GM21381 (cell line): ENCODE measurements at regions not wholly inside any gene's neighbourhood (a gene's known extent, or its start where the extent isn't known, plus 50 kb on each side); places are given as distances from the start of the nearest gene placed in this dataset.

ENCODE experiments used
- ATAC-seq: cut with Tn5 transposase; IDR thresholded peaks from one replicate; pipeline ENCODE4 v1.9.1; 2021; ENCODE audit warnings: mild to moderate bottlenecking, moderate library complexity; ENCODE audit not compliant: unreplicated experiment

DNA sequence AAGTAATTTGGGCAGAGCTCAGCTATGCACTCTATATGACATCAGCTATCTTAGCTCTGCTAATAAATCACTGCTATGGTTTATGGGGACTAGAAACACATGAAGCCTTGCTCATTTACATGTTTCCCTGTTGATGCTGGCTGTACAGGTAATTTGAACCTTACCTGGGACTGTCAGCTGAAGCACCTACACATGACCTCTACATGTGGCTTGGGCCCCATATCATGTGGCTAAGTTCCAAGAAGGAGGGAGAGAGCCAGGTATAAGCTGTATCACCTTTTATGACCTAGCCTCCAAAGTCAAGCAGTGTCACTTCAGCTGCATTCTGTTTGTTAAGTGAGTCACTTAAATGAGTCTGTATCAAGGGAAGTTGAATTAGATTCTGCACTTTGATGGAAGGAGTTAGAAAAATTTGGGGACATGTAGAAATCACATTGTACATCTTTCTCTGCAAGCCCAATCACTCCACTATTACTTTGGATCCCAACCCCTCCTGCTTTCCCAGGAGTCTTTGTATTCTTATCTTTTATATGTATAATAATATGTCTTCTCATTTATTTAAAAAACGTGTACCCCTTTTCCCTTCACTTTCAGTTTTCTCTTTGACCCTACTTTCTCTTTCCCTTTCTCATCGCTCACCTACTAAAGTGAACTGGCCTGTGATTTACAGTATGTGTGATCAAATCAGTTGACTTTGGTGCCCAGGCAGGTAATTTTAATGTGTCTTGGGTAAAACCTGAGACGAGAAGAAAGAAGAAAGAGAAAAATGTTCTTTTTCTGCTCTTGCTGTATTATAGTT is 53.4 kb upstream of the PRKACB start:
- peak; percentile 81 for ATAC-seq

DNA sequence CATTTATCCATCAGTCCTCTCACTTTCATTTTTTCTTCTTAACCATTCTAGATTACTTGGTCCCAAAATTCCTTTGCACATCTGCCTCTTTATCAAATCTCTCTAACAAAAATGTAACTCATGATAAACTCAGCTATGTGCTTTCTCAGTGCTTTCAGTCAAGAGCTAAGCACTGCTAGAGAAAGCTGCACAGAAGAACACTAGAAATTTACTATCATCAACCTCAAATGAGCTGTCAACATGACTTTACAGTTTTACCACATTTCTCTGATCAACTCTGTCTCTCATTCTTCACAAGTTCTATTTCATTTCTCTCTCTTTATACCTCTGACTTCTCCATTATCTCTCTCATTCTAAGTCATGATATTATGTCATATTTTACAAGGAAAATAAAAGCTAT is 54.2 kb upstream of the PRKACB start:
- ATAC-seq = no peak

DNA sequence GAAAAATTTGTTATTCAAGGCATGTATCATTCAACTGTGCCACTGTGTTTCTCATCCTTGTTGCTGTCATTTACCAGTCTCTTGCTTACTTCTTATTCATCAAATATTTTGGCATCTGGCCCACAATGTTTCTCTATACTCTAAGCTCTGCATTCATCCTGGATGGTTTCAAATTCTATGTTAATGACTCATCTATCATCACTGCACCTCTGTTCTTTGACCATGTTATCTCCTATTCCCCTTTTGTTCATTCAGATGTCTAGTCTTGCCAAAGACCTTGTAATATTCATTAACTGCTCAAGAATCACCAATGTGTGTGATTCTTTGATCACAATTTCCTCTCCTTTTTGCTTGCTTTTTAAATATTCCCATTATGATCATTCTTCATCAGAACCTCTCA is 54.6 kb upstream of the PRKACB start:
- ATAC-seq = no peak

DNA sequence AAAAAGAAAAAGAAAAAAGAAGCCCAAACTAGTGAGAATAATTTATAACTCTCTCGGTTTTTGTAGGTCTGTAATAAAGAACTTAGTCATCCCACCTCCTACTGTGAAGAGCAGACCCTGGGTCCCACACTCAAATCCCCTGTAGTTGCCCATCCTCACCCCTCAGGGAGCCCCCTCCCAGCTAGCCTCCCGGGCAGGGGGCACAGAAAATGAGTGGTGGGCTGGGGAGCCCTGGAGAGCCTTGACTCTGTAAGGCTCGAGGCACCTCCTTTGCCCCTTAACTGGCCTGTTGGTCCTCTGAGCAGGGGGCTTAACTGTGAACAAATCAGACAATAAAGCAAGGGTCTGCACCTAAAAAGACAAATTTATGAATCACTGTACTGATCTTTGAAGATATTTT is 57.5 kb upstream of the PRKACB start:
- no peak for ATAC-seq

DNA sequence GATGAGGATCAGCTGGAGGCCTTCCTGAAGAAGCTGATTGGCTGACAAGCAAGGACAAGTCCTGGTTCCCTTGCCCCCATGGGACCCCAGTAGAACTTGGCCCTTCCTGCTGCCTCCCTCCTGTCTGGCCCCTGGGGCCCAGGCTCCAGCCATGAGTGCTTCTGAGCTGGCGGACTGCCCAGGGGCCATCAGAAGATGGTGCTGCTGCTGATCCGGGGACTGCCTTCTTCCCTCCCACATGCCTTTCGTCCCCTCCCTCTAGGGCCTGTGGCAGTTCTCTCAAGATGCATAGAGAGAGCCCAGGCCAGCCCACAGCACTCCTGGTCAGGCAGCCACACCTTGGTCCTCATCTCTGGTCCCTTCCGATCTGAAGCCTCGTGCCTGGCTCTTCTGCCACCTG is 57.9 kb upstream of the PRKACB start:
- ATAC-seq = no peak

DNA sequence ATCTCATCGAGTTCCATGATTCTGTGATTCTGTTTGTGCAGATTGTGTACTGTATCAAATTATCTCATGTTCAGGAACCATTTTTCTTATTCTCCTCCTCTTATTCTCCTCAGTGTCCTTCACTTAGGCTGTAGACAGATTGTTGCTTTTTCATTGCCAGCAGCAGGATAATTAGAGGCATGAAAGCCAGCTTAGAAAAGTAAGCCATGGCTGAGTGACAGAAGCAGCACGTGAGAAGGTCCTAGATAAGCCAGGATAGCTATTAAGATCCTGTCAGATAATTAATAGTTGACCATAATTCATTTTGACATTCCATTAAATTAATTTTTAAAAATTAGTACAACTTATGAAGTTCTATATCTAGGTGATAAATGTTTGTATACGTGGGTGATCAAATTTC is 60.8 kb upstream of the PRKACB start:
- no peak for ATAC-seq

DNA sequence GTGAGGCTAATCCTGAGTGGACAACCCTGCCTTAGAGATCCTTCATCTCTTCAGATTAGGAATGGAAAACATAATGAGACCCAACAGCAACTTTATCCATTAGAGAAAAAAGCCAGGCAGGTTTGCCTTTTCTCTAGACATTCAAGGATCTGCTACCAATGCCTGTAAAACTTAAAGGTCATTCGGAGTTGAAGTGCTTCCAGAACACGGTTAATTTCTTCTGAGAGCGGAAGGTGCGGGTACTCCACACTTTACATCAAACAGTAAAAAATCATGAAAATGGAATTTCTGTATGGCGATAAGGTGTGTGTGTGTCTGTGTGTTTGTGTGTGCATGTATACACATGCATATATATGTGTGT is 65.2 kb upstream of the PRKACB start:
- ATAC-seq = no peak

DNA sequence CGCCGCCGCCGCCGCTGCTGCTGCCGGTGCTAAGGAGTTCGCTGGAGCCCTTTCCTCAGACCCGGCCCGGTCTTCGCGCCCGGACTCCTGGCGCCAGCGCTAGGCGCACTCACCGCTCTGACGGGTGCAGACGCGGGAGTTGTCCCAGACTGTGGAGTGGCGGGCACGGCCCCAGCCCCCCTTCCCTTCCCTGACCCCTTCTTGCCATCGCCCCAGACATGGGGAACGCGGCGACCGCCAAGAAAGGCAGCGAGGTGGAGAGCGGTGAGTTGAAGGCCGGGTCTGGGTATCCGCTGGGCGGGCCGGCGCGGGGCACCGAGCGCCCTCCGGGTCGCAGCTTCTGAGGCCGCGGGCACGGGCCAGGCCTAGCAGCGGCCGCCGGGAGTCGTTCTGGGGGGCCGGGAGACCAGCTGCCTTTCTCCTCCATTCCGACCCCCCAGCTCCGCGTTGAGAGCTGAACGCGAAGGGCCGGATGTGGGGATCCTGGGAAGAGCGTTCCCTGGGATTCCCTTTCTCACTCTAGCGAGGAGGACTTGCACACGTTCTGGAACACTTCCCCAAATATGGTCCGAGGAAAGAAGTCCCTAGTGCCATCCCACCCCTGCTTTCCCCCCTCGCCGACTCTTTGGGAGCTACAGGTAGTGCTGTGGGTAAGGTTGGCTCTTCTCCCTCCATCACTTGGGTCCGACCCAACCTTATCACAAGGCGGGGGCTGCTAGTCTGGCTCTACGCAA is 65.8 kb upstream of the PRKACB start:
- ATAC-seq = peak; percentile 34

DNA sequence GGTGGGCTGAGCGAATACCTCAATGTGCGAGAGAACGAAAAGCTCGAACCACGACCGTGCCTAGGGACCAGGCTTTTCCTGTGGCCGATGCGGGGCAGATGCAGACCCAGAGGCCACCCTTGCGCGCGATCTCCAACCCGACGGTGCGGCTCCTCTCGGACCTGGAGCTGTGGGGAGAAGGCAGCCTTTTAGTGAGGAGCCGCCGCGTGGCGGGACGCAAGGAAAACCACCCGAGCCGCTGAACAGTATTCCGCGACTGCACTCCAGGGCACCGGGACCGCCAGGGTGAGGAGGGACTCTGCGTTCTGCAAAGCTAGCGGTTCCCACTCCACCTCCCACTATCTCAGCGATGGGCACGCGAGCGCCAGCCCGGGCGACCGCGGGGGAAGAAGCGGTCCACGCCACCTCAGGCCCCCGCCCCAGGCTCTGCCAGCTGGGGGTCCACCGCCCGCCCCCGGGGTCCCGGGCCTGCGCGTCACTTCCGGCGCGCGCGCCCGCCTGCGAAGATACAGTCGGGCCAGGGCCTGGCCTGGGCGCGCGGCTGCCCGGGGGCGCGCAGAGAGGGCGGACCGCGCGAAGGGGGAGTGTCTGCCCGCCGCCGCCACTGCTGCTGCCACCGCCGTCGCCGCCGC is 66.5 kb upstream of the PRKACB start:
- peak; percentile 94 for ATAC-seq

DNA sequence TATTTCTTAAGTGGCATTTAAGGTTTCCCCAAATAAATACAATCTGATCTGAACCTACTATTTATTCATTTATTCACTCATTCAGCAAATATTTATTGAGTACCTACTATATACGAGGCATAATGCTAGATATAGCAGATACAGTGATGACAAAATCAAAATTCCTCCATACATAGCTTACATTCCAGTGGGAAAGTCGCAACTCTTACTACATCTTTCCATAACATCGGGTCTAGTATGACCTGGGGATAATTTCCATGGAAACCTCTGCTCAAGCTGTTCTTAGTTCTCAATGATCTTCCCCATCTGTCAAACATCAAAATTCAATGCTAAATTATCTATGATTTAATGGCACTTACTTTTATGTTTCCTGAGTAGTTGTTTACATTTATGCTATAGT is 70.8 kb upstream of the PRKACB start:
- ATAC-seq = no peak

DNA sequence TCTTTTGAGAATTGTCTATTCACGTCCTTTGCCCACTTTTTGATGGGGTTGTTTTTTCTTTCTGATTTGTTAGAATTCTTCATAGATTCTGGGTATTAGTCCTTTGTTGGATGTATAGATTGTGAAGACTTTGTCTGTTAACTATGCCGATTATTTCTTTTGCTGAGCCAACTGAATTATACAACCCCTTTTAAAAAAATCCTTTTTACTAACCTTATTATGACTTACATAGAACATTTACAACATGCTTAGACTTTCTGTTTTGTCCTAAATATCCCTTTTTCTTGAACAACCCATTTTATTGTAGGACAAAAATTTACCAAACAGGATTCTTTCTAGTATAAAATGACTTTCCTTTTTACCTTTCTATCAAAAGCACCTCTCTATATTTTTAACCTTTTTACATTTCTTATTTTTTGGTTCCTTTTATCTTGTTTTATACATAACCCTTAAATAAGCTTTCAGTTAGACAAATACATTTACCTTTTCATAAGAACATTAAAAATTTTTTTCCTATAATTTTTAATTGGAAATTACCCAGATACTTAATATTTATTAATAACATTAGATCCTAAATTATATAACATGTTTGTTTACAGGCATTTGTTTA is 70.4 kb upstream of the TTLL7 start:
- no peak for ATAC-seq

DNA sequence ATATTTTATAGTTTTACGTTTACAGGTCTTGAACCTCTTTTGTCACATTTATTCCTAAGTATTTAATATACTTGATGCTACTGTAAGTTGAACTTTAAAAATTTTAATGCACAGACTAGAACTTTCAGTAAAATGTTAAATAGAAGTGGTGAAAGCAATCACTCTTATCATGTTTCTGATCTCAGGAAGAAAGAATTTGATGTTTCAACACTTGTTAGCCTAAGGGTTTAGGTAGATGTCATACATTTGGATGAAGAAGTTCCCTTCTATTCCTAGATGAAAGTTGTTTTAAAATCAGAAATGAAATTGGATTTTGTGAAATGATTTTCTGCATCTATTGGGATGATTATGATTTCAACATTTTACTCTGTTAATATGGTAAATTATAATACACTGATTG is 63.6 kb upstream of the TTLL7 start:
- no peak for ATAC-seq

DNA sequence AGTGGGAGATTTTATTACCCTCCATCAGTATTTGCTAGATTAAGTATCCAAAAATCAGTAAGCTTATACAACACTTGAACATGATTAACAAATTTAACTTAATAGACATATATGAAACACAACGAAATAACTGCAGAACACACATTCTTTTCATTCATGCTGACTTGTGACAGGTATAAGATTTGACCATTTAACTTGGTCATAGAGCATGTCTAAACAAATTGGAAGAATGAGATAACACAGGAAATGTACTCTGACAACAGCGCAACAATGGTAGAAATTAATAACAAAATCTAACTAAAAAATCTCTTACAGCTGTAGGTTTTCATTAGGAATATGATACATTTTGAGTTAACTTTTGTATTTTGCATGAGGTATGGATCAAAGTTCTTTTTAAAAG is 62.4 kb upstream of the TTLL7 start:
- ATAC-seq = no peak

DNA sequence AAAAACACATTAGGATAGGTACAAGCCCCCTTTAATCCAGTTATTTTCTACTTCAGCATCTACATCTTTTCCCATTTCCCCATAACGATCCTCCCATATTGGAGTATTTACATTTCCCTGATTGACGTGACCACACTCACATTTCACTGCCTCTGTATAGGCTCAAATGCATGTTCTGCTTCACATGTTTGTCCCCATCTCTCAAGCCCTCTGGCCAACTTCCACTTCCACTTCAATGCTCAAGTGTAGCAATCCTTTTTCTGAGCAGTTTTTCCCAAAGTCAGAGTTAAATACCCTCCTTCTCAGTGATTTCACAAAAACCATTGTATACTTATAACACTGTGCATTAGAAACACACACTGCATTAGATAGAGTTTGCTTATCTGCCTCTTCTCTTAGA is 61.8 kb upstream of the TTLL7 start:
- ATAC-seq = no peak

DNA sequence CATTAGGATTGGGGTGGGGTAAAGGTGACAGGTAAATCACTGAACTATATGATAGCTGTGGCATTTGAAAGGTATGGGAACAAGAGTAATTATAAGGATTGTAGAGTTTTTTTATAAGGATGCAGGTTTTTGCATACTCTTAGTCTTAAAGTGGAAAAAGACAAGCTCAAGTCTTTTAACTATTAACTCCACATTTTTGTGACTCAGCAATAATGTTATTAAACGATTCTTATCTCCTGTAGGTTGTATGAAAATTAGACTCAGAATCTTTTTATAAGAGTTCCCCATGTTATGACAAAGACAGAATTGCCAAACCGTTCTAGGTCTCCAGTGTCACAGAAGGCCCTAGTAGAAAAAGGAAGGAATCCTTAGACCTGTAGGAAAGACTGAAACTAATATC is 49.9 kb upstream of the TTLL7 start:
- no peak for ATAC-seq
